ENCODE measurements at regions not wholly inside any gene's neighbourhood (a gene's known extent, or its start where the extent isn't known, plus 50 kb on each side); places are given as distances from the start of the nearest gene placed in this dataset.
"Not testable (repeated sequence)": the region's sequence is repeated elsewhere in the genome, so short reads cannot be mapped to it uniquely, and the experiment has no call there.

- no peak for DNase-seq (ENCODE audit: low read depth, low spot score)
Observed at GRCh38 chr5:87103616-87104287, 163.9 kb upstream of the RASA1 start.

GRCh38 chr5:87105577-87105976 lies 162.1 kb upstream of the RASA1 start:
- no peak for DNase-seq (ENCODE audit: low read depth, low spot score)

- DNase-seq (ENCODE audit: low read depth, low spot score), result no peak
Observed at GRCh38 chr5:87109746-87110145, 157.9 kb upstream of the RASA1 start.

- no peak for DNase-seq (ENCODE audit: low read depth, low spot score)
Observed at GRCh38 chr5:87110721-87111120, 157.0 kb upstream of the RASA1 start.

- DNase-seq (ENCODE audit: low read depth, low spot score), result no peak
Observed at GRCh38 chr5:87113861-87114260, 153.8 kb upstream of the RASA1 start.

GRCh38 chr5:87114631-87115030 lies 153.1 kb upstream of the RASA1 start:
- no peak for DNase-seq (ENCODE audit: low read depth, low spot score)

- no peak for DNase-seq (ENCODE audit: low read depth, low spot score)
Observed at GRCh38 chr5:87115839-87116364, 151.8 kb upstream of the RASA1 start.

GRCh38 chr5:87116825-87117512 lies 150.7 kb upstream of the RASA1 start:
- DNase-seq (ENCODE audit: low read depth, low spot score), result no peak

GRCh38 chr5:87119588-87119987 lies 148.1 kb upstream of the RASA1 start:
- DNase-seq (ENCODE audit: low read depth, low spot score), result no peak

- no peak for DNase-seq (ENCODE audit: low read depth, low spot score)
Observed at GRCh38 chr5:87120518-87121303, 147.0 kb upstream of the RASA1 start.

- DNase-seq (ENCODE audit: low read depth, low spot score), result peak; percentile 36
Observed at GRCh38 chr5:87121304-87122150, 146.2 kb upstream of the RASA1 start.

GRCh38 chr5:87122151-87122977 lies 145.3 kb upstream of the RASA1 start:
- DNase-seq (ENCODE audit: low read depth, low spot score), result no peak

GRCh38 chr5:87125766-87126165 lies 141.9 kb upstream of the RASA1 start:
- DNase-seq (ENCODE audit: low read depth, low spot score), result no peak

- DNase-seq (ENCODE audit: low read depth, low spot score), result no peak
Observed at GRCh38 chr5:87126869-87127268, 140.8 kb upstream of the RASA1 start.

GRCh38 chr5:87127426-87127825 lies 140.3 kb upstream of the RASA1 start:
- DNase-seq (ENCODE audit: low read depth, low spot score), result no peak

- no peak for DNase-seq (ENCODE audit: low read depth, low spot score)
Observed at GRCh38 chr5:87127956-87128687, 139.6 kb upstream of the RASA1 start.

- DNase-seq (ENCODE audit: low read depth, low spot score), result no peak
Observed at GRCh38 chr5:87129046-87129445, 138.6 kb upstream of the RASA1 start.

GRCh38 chr5:87132696-87133095 lies 135.0 kb upstream of the RASA1 start:
- DNase-seq (ENCODE audit: low read depth, low spot score), result no peak

- DNase-seq (ENCODE audit: low read depth, low spot score), result not testable (repeated sequence)
Observed at GRCh38 chr5:87134513-87134912, 133.2 kb upstream of the RASA1 start.

- no peak for DNase-seq (ENCODE audit: low read depth, low spot score)
Observed at GRCh38 chr5:87136096-87136495, 131.6 kb upstream of the RASA1 start.

Data from smooth muscle cell of the brain vasculature (primary cell).